Jurkat, Clone E6-1 (cell line): ENCODE measurements at regions not wholly inside any gene's neighbourhood (a gene's known extent, or its start where the extent isn't known, plus 50 kb on each side); places are given as distances from the start of the nearest gene placed in this dataset.

Experiments
- DNase-seq: peaks from one replicate; pipeline ENCODE4 v3.0.0-alpha.2; 2011; ENCODE audit warnings: low read depth, low spot score
- H3K4me3 ChIP-seq: 2 replicates; pipeline ENCODE4 v1.5.1; 2011; ENCODE audit warnings: mild to moderate bottlenecking, low read length, control low read depth, moderate library complexity

DNA sequence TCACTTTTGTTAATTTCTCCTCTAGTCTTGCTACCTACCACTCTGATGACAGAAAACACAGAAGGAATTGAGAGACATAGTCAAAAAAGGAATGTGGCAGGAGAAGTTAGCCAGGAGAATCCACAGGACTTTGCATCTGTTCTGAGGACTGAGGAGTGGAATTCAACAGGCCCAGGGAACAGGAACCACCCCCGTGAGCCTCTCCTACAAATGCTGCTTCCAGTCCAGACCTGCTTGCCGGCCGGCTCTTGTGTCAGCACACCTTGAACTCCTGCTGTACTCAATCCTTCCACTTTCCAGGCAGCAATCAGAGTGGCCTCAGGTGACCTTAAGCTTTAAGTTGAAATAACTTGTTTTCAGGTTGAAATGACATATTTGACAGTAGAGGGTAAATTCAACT lies 903.1 kb downstream of the BCL11B start:
- DNase-seq: no peak
- no peak overlapping the region for H3K4me3 ChIP-seq

- no peak overlapping the region for H3K4me3 ChIP-seq
- DNase-seq: peak; percentile 33
Measured at GRCh38 chr14:98369344-98369743, 902.7 kb downstream of the BCL11B start.

DNA sequence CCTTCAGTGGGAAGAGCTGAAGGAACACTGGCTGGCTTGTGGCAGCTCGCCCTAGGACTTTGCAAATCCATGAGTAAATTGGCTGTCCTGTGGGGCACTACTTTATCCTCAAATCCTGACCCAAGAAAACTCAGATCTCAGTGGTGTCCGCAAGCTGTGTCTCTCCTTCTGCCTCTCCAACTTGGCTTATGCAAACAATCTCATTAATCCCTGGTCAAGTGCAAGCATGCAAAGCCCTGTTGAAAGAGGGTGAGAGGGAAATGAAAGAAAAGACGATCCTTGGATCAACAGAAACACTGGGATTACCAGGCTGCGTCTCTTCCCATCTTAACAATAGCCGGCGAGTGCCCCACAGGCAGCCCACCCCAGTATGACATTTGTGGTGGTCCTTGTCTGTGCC lies 901.6 kb downstream of the BCL11B start:
- no peak for DNase-seq
- H3K4me3 ChIP-seq: no peak overlapping the region

- no peak overlapping the region for H3K4me3 ChIP-seq
- DNase-seq: no peak
Measured at GRCh38 chr14:98371141-98371540, 900.9 kb downstream of the BCL11B start.

- no peak overlapping the region for H3K4me3 ChIP-seq
- no peak for DNase-seq
Measured at GRCh38 chr14:98374136-98374535, 897.9 kb downstream of the BCL11B start.

GRCh38 chr14:98375566-98375965 lies 896.4 kb downstream of the BCL11B start:
- DNase-seq: no peak
- H3K4me3 ChIP-seq: no peak overlapping the region

DNA sequence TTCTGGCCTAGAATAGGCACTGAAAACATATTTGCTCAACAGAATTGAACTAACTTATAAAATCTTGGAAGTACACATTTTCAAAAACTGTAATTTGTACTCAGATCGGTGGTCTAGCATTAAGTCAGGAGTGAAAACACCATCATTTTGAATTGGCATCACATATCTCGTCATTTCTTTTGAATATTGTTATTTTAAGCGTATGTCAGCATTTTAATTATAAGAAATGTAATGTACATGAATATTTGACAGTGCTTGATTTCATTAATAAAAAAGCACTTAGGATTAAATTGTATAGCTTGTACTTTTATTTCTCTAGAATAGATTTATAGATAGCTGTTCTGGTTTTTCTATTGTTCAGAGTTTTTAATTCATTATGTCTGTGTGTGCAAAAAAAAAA lies 892.2 kb downstream of the BCL11B start:
- no peak overlapping the region for H3K4me3 ChIP-seq
- DNase-seq: no peak

DNA sequence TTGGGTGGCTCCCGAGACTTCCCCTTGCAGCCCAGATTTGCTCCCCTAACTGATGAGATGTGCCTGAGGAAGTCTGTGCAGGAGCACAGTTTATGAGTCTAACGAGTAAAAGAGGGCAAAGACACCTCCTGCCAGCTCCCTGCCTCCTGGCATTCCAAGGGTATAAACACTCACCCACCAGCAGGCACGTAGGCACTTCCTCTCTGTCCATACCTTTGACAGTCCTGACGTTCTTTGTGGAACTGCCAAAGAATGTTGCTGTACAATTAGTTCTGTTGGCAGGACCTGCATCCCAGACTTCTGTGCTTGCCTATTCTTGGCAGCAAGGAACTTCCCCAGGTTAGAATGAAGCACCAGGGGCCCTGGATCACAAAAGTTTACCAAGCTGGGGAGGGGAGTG lies 889.3 kb downstream of the BCL11B start:
- H3K4me3 ChIP-seq: no peak overlapping the region
- no peak for DNase-seq

DNA sequence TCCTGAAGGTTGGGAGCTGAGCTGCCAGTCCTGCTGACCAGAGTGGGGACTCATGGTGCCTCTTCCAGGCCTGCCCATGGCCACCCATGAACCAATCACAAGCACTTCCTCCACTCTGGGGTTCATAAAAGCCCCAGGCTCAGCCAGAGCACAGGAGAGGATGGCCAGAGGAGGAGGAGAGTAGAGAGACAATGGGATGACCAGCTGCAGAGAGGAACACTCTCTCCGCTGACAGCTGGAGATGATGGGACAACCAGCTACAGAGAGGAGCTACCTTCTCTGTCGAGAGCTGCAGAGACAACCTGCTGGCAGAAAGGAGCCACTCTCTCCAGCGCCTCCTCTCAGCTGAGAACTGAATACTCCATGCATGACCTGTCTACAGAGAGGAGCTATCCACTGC lies 886.1 kb downstream of the BCL11B start:
- DNase-seq: no peak

GRCh38 chr14:98391061-98391460 lies 880.9 kb downstream of the BCL11B start:
- no peak for DNase-seq
- H3K4me3 ChIP-seq: no peak overlapping the region

More for the DNA sequence above, 886.1 kb downstream of the BCL11B start:
- H3K4me3 ChIP-seq: no peak overlapping the region

DNA sequence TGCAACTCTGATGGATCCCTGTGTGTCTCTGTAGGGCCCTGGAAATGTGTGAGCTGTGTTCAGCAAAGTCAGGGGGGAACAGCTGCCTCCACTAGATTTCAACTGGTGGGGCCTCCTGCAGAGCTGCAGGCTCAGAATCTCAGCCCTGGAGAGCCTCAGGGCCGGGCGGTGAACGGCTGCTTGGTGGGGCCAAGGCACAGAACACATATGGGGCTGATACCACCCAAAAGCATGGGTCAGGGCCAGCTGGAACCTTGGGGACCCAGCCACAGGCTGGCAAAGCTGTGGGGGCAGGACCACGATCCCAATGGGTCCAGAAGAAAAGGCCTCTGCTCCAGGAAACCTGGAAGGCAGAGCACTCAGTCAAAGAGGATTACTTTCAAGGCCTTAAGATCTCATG lies 878.5 kb downstream of the BCL11B start:
- DNase-seq: no peak
- no peak overlapping the region for H3K4me3 ChIP-seq

DNA sequence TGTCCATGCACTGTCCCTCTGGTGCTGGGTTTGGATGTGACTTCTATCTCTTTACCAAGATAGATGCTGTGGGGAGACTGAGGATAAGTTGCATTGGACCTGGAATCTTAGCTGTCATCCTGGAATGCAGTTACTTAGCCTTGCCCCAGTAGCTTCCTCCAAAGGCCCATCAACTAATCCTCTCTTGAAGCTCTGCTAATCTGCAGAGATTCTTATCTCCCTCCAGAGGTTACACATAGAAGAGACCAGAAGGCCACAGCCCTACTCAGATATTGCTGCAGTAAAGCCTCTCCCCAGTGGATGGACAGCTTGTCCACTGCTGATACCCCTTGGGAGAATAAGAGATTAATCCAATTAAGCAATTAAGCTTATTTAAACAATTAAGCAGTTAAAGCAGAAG lies 867.2 kb downstream of the BCL11B start:
- no peak overlapping the region for H3K4me3 ChIP-seq
- DNase-seq: no peak

DNA sequence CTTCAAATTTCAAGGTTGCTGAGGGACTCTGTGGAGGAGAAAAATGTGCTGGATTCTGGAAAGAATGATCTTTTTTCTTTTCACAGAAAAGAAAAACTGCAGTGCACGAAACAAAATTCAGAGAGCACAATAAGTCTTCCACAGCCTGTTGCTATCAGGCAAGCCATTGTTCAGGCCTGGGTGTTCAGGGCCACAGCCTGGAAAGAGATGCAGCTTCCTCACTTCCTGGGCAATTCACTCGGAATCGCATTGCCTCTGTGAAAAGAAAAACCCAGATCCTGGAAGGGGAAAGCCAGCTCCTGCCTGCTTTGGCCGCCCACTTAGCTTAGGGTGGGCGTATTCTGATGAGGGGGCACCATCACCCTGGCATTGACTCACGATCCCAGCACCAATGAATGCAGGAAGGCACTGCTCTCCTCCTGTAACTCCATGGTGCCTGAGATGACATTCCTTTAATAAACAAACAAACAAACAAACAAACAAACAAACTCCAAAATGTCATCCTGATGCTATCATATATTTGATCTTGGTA lies 863.9 kb downstream of the BCL11B start:
- no peak for DNase-seq
- H3K4me3 ChIP-seq: no peak overlapping the region

DNA sequence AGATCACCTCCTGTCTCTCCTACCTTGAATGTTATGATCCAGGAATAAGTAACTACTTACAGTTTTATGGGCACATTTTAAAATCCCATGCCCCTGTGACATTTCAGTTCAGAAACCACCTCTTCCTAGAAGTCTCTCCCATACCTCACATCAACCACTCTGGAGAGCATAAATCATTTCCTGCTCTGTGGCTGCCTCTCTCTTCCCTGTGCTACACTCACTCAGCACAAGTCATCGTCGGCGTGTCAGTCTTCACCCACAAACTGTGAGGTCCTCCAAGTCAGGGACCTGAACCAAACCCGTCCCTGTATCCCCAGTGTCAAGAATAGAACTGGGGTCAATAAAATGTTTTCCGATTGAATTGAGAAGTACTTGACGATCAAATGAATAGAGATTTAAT lies 863.3 kb downstream of the BCL11B start:
- H3K4me3 ChIP-seq: no peak overlapping the region
- no peak for DNase-seq

DNA sequence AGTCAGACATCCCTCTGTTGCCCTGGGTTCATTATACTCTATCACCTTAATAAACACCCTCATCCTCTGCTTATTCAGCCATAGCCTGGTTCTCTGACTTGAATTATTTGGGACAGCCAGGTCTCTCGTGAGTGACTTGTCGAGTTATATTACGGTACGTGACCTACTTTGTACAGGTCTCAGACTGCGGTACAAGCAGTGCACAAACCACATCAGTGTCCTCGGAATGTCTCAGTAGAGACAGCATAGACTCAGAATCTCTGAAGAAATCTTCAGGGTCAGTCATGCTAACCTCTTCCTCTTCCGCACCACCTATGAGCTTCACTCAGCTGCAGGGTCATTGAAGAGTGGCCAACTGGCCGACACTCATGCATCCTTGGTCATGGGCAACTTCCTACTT lies 860.8 kb downstream of the BCL11B start:
- DNase-seq: no peak
- no peak overlapping the region for H3K4me3 ChIP-seq

DNA sequence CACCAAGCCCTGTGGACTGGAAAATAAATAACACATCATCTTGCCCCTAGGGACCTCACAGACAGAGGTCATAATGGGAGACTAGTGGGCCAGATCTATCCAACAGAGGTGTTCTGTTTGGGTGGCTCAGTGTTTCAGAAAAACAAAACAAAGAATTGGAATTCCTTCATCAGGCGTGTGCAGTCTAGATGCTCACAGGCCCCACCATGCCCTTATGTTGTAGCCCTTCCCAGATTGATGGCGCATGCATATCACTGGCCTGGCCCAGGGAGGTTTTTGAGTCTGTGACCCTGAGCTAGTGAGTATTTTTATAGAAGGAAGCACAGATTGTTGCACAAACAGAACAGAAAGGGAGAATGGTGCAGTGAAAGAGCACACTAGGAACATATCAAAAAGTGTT lies 859.6 kb downstream of the BCL11B start:
- DNase-seq: no peak
- H3K4me3 ChIP-seq: no peak overlapping the region

- no peak for DNase-seq
- H3K4me3 ChIP-seq: no peak overlapping the region
Measured at GRCh38 chr14:98415766-98416165, 856.2 kb downstream of the BCL11B start.

DNA sequence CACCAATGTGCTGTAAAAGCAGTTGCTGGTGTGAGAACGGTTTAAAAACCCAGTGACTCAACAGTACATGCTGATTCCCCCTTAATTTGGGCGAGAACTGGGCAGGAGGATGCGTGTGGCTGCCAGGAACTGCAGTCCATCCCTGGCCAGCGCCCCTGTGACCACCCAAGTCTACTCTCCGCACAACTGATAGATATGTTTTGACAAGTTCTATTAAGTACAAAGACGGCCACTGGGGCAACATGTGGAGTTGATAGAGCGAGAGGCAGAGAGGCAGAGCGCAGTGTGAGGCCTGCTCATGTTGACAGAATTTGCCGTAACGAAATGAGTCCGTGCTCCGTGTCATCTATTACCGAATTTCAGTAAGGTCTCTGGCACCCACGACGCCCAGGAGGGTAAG lies 855.0 kb downstream of the BCL11B start:
- H3K4me3 ChIP-seq: no peak overlapping the region
- no peak for DNase-seq

DNA sequence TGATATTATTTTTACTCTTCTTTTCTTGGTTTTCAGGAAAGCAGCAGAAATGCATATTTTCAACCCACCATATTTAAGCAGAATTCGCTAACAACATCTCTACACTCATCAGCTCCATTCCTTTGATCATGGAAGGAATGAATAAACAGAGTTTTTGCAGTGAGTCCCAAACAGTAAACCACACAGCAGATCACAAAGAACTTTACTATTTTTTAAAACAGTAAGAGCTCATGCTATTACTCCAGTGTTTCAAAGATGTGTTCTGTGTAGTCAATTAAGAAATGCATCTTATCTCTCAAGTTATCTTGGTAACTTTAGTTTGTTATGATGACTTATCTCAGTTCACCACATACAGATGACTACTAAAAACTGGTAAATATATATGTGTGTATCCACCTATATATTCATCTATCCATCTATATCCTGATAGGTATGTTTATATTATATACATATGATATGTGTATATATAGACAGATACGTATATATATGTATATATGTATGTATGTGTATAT lies 843.5 kb downstream of the BCL11B start:
- DNase-seq: no peak

GRCh38 chr14:98433436-98433835 lies 838.6 kb downstream of the BCL11B start:
- H3K4me3 ChIP-seq: no peak overlapping the region
- DNase-seq: no peak

More for the DNA sequence above, 843.5 kb downstream of the BCL11B start:
- no peak overlapping the region for H3K4me3 ChIP-seq

- DNase-seq: no peak
- no peak overlapping the region for H3K4me3 ChIP-seq
Measured at GRCh38 chr14:98437113-98437512, 834.9 kb downstream of the BCL11B start.

GRCh38 chr14:98444077-98444476 lies 827.9 kb downstream of the BCL11B start:
- DNase-seq: peak; percentile 33
- H3K4me3 ChIP-seq: no peak overlapping the region
